IPS-11a (cell line): ENCODE measurements at regions not wholly inside any gene's neighbourhood (a gene's known extent, or its start where the extent isn't known, plus 50 kb on each side); places are given as distances from the start of the nearest gene placed in this dataset.

Experiments
- H3K4me3 ChIP-seq: one replicate; pipeline ENCODE4 v1.5.1; 2013; ENCODE audit warnings: low read depth, low read length, control low read depth

GRCh38 chr6:43877036-43877435, 107.0 kb downstream of the VEGFA start:
- no peak overlapping the region for H3K4me3 ChIP-seq

DNA sequence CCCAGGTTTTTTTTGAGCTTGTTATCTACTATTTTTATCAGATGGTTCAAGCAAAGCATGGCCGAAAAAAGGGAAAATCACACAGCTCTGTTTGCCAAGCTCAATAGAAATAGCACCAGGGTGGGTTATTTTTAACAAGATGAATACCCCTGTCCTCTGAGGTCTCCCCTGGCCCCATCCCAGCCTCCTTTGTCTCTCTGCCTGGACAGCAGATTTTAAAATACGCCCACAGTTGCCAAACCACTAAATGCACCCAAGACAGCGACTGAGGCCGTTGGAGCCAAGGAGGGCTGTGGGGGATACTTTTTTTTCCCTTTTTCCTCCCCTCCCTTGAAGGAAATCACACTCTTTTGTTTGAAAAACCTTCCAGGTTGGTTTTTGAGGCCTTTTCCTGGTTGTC, 106.6 kb downstream of the VEGFA start:
- no peak overlapping the region for H3K4me3 ChIP-seq

DNA sequence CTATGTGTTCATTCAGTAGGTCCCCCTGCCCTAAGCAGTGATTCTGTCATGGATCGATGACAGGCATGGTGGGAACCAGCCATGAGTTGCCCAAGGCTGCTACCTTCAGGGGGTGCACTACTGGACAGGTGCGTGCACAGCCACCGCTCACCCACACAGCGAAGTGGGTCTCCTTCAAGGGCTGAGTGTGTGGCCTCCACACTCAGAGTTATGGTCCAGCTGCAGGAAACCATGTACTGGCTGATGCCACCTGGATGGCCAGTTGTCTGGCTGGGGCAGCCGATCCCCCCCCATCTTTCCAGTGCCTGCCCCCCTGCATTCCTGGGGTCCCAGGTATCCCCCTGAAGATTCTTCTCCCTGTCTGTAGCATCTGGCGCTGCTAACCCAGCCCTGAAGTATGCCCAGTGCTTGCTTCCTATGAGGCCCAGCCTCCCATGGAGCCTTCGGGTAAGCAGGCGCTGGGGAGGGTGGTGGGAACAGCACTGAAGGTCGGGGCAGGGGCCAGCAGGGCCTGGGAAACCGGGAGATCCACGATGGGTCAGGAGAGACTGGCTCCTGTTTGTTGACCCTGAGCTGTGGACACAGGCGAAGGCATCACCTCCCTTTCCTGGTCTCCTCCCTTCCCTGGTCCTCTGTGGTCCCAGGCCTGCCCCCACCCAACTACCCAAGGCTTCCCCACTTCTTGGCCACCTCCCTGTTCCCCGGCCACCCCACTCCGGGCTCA, 106.0 kb downstream of the VEGFA start:
- no peak overlapping the region for H3K4me3 ChIP-seq

GRCh38 chr6:43874814-43875590, 105.0 kb downstream of the VEGFA start:
- no peak overlapping the region for H3K4me3 ChIP-seq

DNA sequence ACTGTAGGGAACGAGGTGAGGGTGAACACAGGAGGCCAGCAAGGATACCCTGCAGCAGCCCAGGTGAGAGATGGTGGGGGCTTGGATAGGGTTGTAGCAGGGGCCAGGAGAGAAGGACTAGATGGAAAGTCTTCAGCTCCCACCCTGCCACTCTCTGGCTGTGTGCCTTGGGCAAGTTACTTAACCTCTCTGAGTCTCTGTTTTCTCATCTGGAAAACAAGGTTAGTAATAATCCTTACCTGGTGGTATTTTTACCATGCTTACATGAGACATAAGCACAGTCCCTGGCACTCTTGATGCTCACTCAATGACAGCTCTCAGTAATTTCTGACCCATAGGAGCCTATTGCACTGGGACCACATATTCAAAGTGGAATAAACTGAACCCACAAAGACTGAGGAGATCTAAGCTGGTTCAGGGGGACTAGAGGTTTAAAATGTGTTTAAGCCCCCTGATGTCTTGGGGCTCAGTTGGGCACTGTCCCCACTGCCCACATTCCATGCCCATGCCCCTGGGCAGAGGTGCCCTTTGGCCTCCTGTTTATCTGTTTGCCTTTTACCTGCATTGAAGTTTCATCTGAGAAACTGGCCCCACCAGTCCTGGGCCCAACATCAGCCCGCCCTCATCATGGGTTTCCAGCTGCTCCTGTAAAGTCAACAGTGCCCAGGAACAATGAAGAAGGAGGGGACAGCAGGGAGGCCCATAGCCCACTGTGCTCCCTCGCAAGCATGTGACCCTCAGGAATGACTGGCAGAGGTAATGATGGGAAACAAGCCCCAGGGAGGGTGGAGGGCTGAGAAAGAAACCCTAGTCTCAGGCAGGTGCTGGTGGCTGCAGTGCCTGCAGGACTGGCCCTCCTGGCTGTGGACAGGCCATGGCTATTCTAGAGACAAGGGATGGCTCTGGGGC, 104.0 kb downstream of the VEGFA start:
- H3K4me3 ChIP-seq = no peak overlapping the region

DNA sequence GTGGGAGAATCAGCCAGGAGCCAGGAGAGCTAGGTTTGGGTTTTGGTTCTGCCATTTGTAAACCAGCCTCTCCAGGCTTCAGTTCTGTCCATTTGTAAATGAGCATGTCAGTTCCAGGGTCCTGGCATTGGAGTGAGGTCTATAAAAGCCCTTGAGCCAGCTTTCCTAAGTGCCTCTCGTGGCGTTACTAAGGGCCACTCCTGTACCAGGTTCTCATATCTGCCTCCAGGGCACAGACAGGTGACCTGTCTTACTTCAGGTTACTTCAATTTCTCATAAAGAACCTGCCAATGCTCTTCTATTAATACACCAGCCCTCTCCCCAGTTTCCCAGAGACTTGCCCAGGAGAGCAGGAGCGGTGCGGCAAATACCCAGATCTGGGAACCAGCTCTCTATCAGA, 101.9 kb downstream of the VEGFA start:
- no peak overlapping the region for H3K4me3 ChIP-seq

- H3K4me3 ChIP-seq = no peak overlapping the region
Observed at GRCh38 chr6:43871284-43871683, 101.3 kb downstream of the VEGFA start.

DNA sequence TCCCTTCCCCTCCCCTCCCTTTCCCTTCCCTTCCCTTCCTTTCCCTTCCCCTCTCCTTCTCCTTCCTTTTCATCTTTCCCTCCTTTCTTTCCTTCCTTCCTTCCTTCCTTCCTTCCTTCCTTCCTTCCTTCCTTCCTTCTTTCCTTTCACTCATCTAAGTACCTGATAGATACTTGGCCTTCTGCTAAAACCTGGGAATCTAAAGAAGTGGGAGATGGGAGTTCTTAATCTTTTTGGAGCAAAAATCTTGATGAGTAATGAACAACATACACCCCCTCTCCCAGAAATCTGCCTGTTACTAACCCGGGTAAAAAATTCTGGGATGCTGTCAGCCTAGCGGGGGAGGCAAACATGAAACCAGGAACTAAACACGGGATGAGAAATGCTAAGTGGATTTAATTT, 100.7 kb downstream of the VEGFA start:
- H3K4me3 ChIP-seq = no peak overlapping the region

GRCh38 chr6:43869792-43870659, 100.0 kb downstream of the VEGFA start:
- no peak overlapping the region for H3K4me3 ChIP-seq

GRCh38 chr6:43869079-43869710, 99.2 kb downstream of the VEGFA start:
- no peak overlapping the region for H3K4me3 ChIP-seq

GRCh38 chr6:43868467-43868866, 98.5 kb downstream of the VEGFA start:
- no peak overlapping the region for H3K4me3 ChIP-seq

- no peak overlapping the region for H3K4me3 ChIP-seq
Observed at GRCh38 chr6:43867996-43868395, 98.0 kb downstream of the VEGFA start.

DNA sequence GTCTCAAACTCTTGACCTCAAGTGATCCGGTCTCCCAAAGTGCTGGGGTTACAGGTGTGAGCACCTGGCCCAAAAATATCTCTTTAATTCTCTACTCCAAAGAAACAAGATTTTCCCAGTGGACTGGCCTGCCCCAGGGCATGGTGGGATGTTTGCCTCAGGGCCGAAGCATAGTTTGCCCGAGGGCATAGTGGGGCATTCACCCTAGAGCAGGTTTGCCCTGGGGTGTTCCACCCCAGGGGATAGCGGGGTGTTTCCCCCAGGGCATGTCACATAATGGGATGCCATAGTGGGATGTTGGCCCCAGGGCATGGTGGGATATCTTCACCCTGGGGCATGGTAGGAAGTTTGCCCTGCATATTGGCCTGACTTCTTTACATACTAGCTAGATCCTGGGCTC, 97.2 kb downstream of the VEGFA start:
- no peak overlapping the region for H3K4me3 ChIP-seq

- no peak overlapping the region for H3K4me3 ChIP-seq
Observed at GRCh38 chr6:43865932-43866645, 96.1 kb downstream of the VEGFA start.

DNA sequence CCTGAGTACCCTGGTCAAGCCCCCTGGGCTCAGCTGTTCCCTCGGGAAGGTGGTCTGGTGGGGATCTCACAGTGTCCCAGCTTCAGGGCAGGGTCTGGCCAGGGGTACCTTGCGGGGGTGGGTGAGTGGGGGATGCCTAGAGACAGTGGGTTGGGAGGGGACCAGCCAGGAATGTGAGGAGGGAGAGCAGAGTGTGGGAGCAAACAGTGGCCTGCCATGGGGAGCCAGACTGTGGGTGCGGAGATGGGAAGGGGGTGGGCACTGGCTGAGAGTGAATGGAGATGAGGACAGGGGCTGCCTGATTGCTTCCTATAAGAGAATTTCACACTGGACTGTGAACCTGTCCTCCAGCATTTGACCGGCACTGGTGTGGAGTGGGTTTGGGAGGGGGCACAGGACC, 95.1 kb downstream of the VEGFA start:
- H3K4me3 ChIP-seq = no peak overlapping the region

GRCh38 chr6:43862925-43863324, 92.9 kb downstream of the VEGFA start:
- H3K4me3 ChIP-seq = no peak overlapping the region

GRCh38 chr6:43861212-43861894, 91.3 kb downstream of the VEGFA start:
- H3K4me3 ChIP-seq = no peak overlapping the region

- no peak overlapping the region for H3K4me3 ChIP-seq
Observed at GRCh38 chr6:43860285-43860684, 90.3 kb downstream of the VEGFA start.

GRCh38 chr6:43859213-43859612, 89.2 kb downstream of the VEGFA start:
- H3K4me3 ChIP-seq = no peak overlapping the region
